H9 (cell line): ENCODE measurements at regions not wholly inside any gene's neighbourhood (a gene's known extent, or its start where the extent isn't known, plus 50 kb on each side); places are given as distances from the start of the nearest gene placed in this dataset.
"Not testable (repeated sequence)": the region's sequence is repeated elsewhere in the genome, so short reads cannot be mapped to it uniquely, and the experiment has no call there.

Source experiments
- DNase-seq: peaks from one replicate; pipeline ENCODE4 v3.0.0-alpha.2; 2017
- H2AFZ ChIP-seq: one replicate; pipeline ENCODE4 v1.6.1; 2013; ENCODE audit warnings: mild to moderate bottlenecking, low read length, control low read depth, moderate library complexity
- H2AK5ac ChIP-seq: 2 replicates; pipeline ENCODE4 v1.6.1; 2013; ENCODE audit warnings: low read length, control low read depth, mixed read lengths; ENCODE audit not compliant: insufficient read length
- H2BK120ac ChIP-seq: one replicate; pipeline ENCODE4 v1.6.1; 2013; ENCODE audit warnings: low read depth, mild to moderate bottlenecking, low read length, control low read depth, inconsistent platforms; ENCODE audit not compliant: poor library complexity, severe bottlenecking
- H2BK12ac ChIP-seq: 2 replicates; pipeline ENCODE4 v1.6.1; 2013; ENCODE audit warnings: low read length, control low read depth, mixed read lengths, low read depth; ENCODE audit not compliant: insufficient read length
- H2BK15ac ChIP-seq: 2 replicates; pipeline ENCODE4 v1.6.1; 2013; ENCODE audit warnings: low read depth, low read length, control low read depth
- H2BK20ac ChIP-seq: one replicate; pipeline ENCODE4 v1.6.1; 2013; ENCODE audit warnings: low read depth, mild to moderate bottlenecking, low read length, control low read depth, inconsistent platforms; ENCODE audit not compliant: poor library complexity, severe bottlenecking
- H2BK5ac ChIP-seq: 2 replicates; pipeline ENCODE4 v1.6.1; 2013; ENCODE audit warnings: low read length, control low read depth, mixed read lengths; ENCODE audit not compliant: insufficient read length
- H3K14ac ChIP-seq: 2 replicates; pipeline ENCODE4 v1.6.1; 2013; ENCODE audit warnings: low read length, control low read depth; ENCODE audit not compliant: insufficient read depth
- H3K18ac ChIP-seq: 2 replicates; pipeline ENCODE4 v1.6.1; 2013; ENCODE audit warnings: low read depth, mild to moderate bottlenecking, mixed read lengths, low read length, control low read depth; ENCODE audit not compliant: insufficient read length
- H3K23ac ChIP-seq: 2 replicates; pipeline ENCODE4 v1.6.1; 2013; ENCODE audit warnings: low read length, control low read depth, mixed read lengths, low read depth; ENCODE audit not compliant: insufficient read length
- H3K23me2 ChIP-seq: 2 replicates; pipeline ENCODE4 v1.6.1; 2013; ENCODE audit warnings: low read depth, mild to moderate bottlenecking, mixed read lengths, low read length, control low read depth; ENCODE audit not compliant: insufficient read length, poor library complexity, severe bottlenecking
- H3K27ac ChIP-seq: 2 replicates; pipeline ENCODE4 v1.5.1; 2013; ENCODE audit warnings: low read length, control low read depth, mixed read lengths, low read depth; ENCODE audit not compliant: insufficient read length
- H3K27me3 ChIP-seq: 2 replicates; pipeline ENCODE4 v1.6.1; 2013; ENCODE audit warnings: low read length, control low read depth, inconsistent platforms; ENCODE audit not compliant: insufficient read depth
- H3K4ac ChIP-seq: 2 replicates; pipeline ENCODE4 v1.6.1; 2013; ENCODE audit warnings: low read depth, mild to moderate bottlenecking, control low read depth, inconsistent platforms, low read length, moderate library complexity
- H3K4me1 ChIP-seq: 2 replicates; pipeline ENCODE4 v1.6.1; 2013; ENCODE audit warnings: low read length, control low read depth, inconsistent platforms; ENCODE audit not compliant: insufficient read depth
- H3K4me2 ChIP-seq: 2 replicates; pipeline ENCODE4 v1.6.1; 2013; ENCODE audit warnings: low read length, control low read depth, mixed read lengths; ENCODE audit not compliant: insufficient read length, insufficient read depth
- H3K56ac ChIP-seq: 2 replicates; pipeline ENCODE4 v1.6.1; 2013; ENCODE audit warnings: low read depth, mild to moderate bottlenecking, mixed read lengths, low read length, control low read depth; ENCODE audit not compliant: insufficient read length
- H3K79me1 ChIP-seq: 2 replicates; pipeline ENCODE4 v1.6.1; 2013; ENCODE audit warnings: low read depth, mild to moderate bottlenecking, moderate library complexity, low read length, control low read depth, inconsistent platforms; ENCODE audit not compliant: insufficient read depth, poor library complexity, severe bottlenecking
- H3K79me2 ChIP-seq: 2 replicates; pipeline ENCODE4 v1.6.1; 2013; ENCODE audit warnings: low read length, control low read depth, inconsistent platforms; ENCODE audit not compliant: insufficient read depth
- H3K9ac ChIP-seq: 2 replicates; pipeline ENCODE4 v1.6.1; 2013; ENCODE audit warnings: low read length, control low read depth, mixed read lengths; ENCODE audit not compliant: insufficient read length; ENCODE audit errors: extremely low read depth
- H3K9me3 ChIP-seq: one replicate; pipeline ENCODE4 v1.6.1; 2013; ENCODE audit warnings: low read depth, low read length, inconsistent platforms; ENCODE audit not compliant: control insufficient read depth
- H3T11ph ChIP-seq: one replicate; pipeline ENCODE4 v1.6.1; 2013; ENCODE audit warnings: mild to moderate bottlenecking, low read length, control low read depth, inconsistent platforms
- H4K20me1 ChIP-seq: one replicate; pipeline ENCODE4 v1.6.1; 2013; ENCODE audit not compliant: control insufficient read depth, insufficient read length, insufficient read depth
- H4K5ac ChIP-seq: 2 replicates; pipeline ENCODE4 v1.6.1; 2013; ENCODE audit warnings: low read depth, mild to moderate bottlenecking, mixed read lengths, low read length, control low read depth; ENCODE audit not compliant: insufficient read length
- H4K8ac ChIP-seq: replicated peaks from 2 replicates; pipeline ENCODE4 v1.6.1; 2013; ENCODE audit warnings: low read length, control low read depth, mixed read lengths, low read depth; ENCODE audit not compliant: insufficient read length
- H4K91ac ChIP-seq: 2 replicates; pipeline ENCODE4 v1.6.1; 2013; ENCODE audit warnings: low read depth, mild to moderate bottlenecking, moderate library complexity, mixed read lengths, low read length, control low read depth; ENCODE audit not compliant: insufficient read length
- H3K27ac Mint-ChIP-seq, 3 experiments: 2 replicates in 2 of 3; 3 replicates in 1 of 3; pipeline ENCODE4 v1.8.0; 2020 to 2021; ENCODE audit warnings: mixed read lengths in 3 of 3, mild to moderate bottlenecking in 1 of 3, moderate library complexity in 1 of 3
- H3K27me3 Mint-ChIP-seq: 2 replicates; pipeline ENCODE4 v1.8.0; 2021; ENCODE audit warnings: low read depth, mild to moderate bottlenecking, moderate library complexity, mixed read lengths
- H3K36me3 Mint-ChIP-seq, 3 experiments: 2 replicates in 2 of 3; 3 replicates in 1 of 3; pipeline ENCODE4 v1.8.0; 2020 to 2021; ENCODE audit warnings: low read depth in 3 of 3, mixed read lengths in 3 of 3; ENCODE audit not compliant: insufficient read depth in 1 of 3
- H3K4me1 Mint-ChIP-seq, 2 experiments: 2 replicates each; pipeline ENCODE4 v1.8.0; 2020; ENCODE audit warnings: mixed read lengths in 2 of 2
- H3K4me3 Mint-ChIP-seq, 2 experiments: 2 replicates in 1 of 2; 3 replicates in 1 of 2; pipeline ENCODE4 v1.8.0; 2020 to 2021; ENCODE audit warnings: mild to moderate bottlenecking in 2 of 2, mixed read lengths in 2 of 2, moderate library complexity in 1 of 2
- H3K9me3 Mint-ChIP-seq, 2 experiments: 2 replicates in 1 of 2; 3 replicates in 1 of 2; pipeline ENCODE4 v1.8.0; 2020; ENCODE audit warnings: mild to moderate bottlenecking in 2 of 2, mixed read lengths in 2 of 2, moderate library complexity in 1 of 2
- WGBS: extraction: QIAGEN DNeasy Blood & Tissue Kit; methylation state at CpG from one replicate; pipeline ENCODE4 v1.1.7; 2013; ENCODE audit warnings: missing lambda C conversion rate, low lambda C conversion rate, mixed read lengths; ENCODE audit not compliant: insufficient read length; ENCODE audit errors: extremely low coverage; 5-methylcytosine and 5-hydroxymethylcytosine counted together

DNA sequence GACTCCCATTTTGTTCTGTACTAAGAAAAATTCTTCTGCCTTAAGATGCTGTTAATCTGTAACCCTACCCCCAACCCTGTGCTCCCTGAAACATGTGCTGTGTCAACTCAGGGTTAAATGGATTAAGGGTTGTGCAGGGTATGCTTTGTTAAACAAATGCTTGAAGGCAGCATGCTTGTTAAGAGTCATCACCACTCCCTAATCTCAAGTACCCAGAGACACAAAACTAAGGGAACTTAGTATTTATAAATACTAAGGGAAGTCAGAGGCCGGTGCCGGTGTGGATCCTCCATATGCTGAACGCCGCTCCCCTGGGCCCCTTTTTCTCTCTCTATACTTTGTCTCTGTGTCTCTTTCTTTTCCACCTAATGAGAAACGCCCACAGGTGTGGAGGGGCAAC, 593.2 kb upstream of the HTR2C start:
- H3T11ph ChIP-seq, H3K23ac ChIP-seq, H3K27me3 Mint-ChIP-seq, H3K4me1 ChIP-seq, H4K5ac ChIP-seq, H3K79me1 ChIP-seq, H3K23me2 ChIP-seq, H3K79me2 ChIP-seq, H2AFZ ChIP-seq, H4K8ac ChIP-seq, H2AK5ac ChIP-seq, H2BK120ac ChIP-seq, H3K14ac ChIP-seq, H2BK5ac ChIP-seq, H3K56ac ChIP-seq, H3K27me3 ChIP-seq, H3K9me3 ChIP-seq, H3K4ac ChIP-seq, H2BK20ac ChIP-seq, H4K20me1 ChIP-seq, H2BK12ac ChIP-seq, H2BK15ac ChIP-seq, H4K91ac ChIP-seq, H3K18ac ChIP-seq: not testable (repeated sequence)
- H3K9ac ChIP-seq, result peak overlapping the region; percentile 64
- DNase-seq, result peak; percentile 43
- Mint-ChIP-seq H3K27ac (peak overlapping the region; percentile 95 to 99 (median 98)), H3K36me3 (peaks cover 32 to 43% (median 42%) of the 10 kb centered on the region in 3 experiments), H3K4me1 (peaks cover 59 to 65% of the 10 kb centered on the region in 2 experiments), H3K9me3 (peaks cover 17 to 19% of the 10 kb centered on the region in 2 experiments), H3K4me3 (peak overlapping the region; percentile 78 to 82)
- H3K4me2 ChIP-seq, result peak overlapping the region; percentile 59
- H3K27ac ChIP-seq, result peak overlapping the region; percentile 55
- WGBS, result no CpG with 5 or more reads among the region's 5 CpGs

DNA sequence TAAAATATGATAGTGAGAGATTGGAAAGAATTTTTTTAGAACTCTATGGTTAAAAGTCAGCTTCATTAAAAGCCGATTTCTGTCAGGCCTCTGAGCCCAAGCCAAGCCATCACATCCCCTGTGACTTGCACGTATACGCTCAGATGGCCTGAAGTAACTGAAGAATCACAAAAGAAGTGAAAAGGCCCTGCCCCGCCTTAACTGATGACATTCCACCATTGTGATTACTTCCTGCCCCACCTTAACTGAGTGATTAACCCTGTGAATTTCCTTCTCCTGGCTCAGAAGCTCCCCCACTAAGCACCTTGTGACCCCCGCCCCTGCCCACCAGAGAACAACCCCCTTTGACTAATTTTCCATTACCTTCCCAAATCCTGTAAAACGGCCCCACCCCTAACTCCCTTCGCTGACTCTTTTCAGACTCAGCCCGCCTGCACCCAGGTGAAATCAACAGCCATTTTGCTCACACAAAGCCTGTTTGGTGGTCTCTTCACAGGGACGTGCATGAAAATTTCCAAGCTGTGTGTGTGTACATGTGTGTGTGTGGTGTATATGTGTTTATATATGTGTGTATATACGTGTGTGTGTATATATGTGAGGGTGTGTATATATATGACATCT, 595.5 kb upstream of the HTR2C start:
- not testable (repeated sequence) for H3T11ph ChIP-seq, H2BK20ac ChIP-seq, H3K56ac ChIP-seq, H3K79me2 ChIP-seq, H2AFZ ChIP-seq, H2AK5ac ChIP-seq, H4K20me1 ChIP-seq, H3K27me3 ChIP-seq, H3K79me1 ChIP-seq, H3K4me1 ChIP-seq, H3K27me3 Mint-ChIP-seq, H3K14ac ChIP-seq, H3K9ac ChIP-seq, H4K5ac ChIP-seq, H3K23me2 ChIP-seq, H3K4ac ChIP-seq, H2BK5ac ChIP-seq, H2BK12ac ChIP-seq, H4K91ac ChIP-seq, H3K9me3 ChIP-seq, H3K23ac ChIP-seq, H2BK15ac ChIP-seq, H4K8ac ChIP-seq
- H3K9me3 Mint-ChIP-seq, result peaks cover 19 to 28% of the 10 kb centered on the region in 2 experiments
- H3K4me1 Mint-ChIP-seq, result peaks cover 52 to 56% of the 10 kb centered on the region in 2 experiments
- DNase-seq, result peak; percentile 72
- no CpG with 5 or more reads among the region's 10 CpGs for WGBS
- Histone ChIP-seq H3K18ac (peak overlapping the region; percentile 50), H3K4me2 (peak overlapping the region; percentile 39), H3K27ac (peak overlapping the region; percentile 91), H2BK120ac (peak overlapping the region; percentile 48)
- peak overlapping the region; percentile 28 to 66; a peak in 4 of 5 replicates for H3K4me3 Mint-ChIP-seq
- peak overlapping the region; percentile 93 to 97 (median 96) for H3K27ac Mint-ChIP-seq
- peaks cover 52 to 65% (median 65%) of the 10 kb centered on the region in 3 experiments for H3K36me3 Mint-ChIP-seq
